Body of pancreas (tissue), 4 donors: ENCODE measurements at regions not wholly inside any gene's neighbourhood (a gene's known extent, or its start where the extent isn't known, plus 50 kb on each side); places are given as distances from the start of the nearest gene placed in this dataset.

Source experiments
- ATAC-seq: fragments of 150-250 bp; one replicate; pipeline ENCODE4 v1.9.1; 2016
- DNase-seq, 4 donors: peaks; one replicate each; pipeline ENCODE4 v3.0.0-alpha.2; 2019
- H3K27ac ChIP-seq, 4 donors: fragments of 200-600 bp; sonication (generic); 1 replicate in 3 of 4; 2 replicates in 1 of 4; pipeline versions ENCODE4 v1.5.1 to v1.6.1; 2016 to 2019; ENCODE audit warnings: mild to moderate bottlenecking in 1 of 4, mixed read lengths in 1 of 4, moderate library complexity in 1 of 4
- H3K27me3 ChIP-seq, 2 donors: fragments of 200-600 bp; sonication (generic); one replicate each; pipeline ENCODE4 v1.6.0; 2016; ENCODE audit warnings: mild to moderate bottlenecking in 1 of 2
- H3K36me3 ChIP-seq, 2 donors: fragments of 200-600 bp; sonication (generic); replicated peaks in 1 of 2; 2 replicates each; pipeline ENCODE4 v1.5.1; 2016; ENCODE audit warnings: low read depth in 2 of 2; ENCODE audit not compliant: insufficient read depth in 1 of 2
- H3K4me1 ChIP-seq: fragments of 200-600 bp; sonication (generic); one replicate; pipeline ENCODE4 v1.6.0; 2016
- H3K4me3 ChIP-seq, 2 donors: fragments of 200-600 bp; sonication (generic); 1 replicate in 1 of 2; 2 replicates in 1 of 2; pipeline ENCODE4 v1.5.1; 2016 to 2019
- H3K9me3 ChIP-seq, 3 donors: fragments of 200-600 bp; sonication (generic); 1 replicate in 2 of 3; 2 replicates in 1 of 3; pipeline ENCODE4 v1.5.1; 2016
- CTCF ChIP-seq, 7 experiments: fragments of 450-650 bp in 4 of 7; fragments of 200-600 bp in 3 of 7; sonication (generic) in 3 of 7; IDR thresholded peaks; one replicate each; pipeline ENCODE4 v1.5.1; 2016 to 2019; ENCODE audit warnings: antibody characterized with exemption in 7 of 7
- POLR2A ChIP-seq, 3 donors: fragments of 450-650 bp; IDR thresholded peaks; one replicate each; pipeline ENCODE4 v1.6.1; 2016; ENCODE audit warnings: antibody characterized with exemption in 3 of 3, mild to moderate bottlenecking in 2 of 3
- WGBS, 2 donors: methylation state at CpG; one replicate each; pipeline ENCODE4 v1.1.5; 2017; 5-methylcytosine and 5-hydroxymethylcytosine counted together
- intact Hi-C: fragments of 100-400 bp; cut with DNase I; formaldehyde crosslinking; loops from one replicate; pipeline ENCODE4 v1.15.1; 2023

- ATAC-seq (no peak), DNase-seq (no peak)
- H3K4me3 ChIP-seq: no peak overlapping the region
- intact Hi-C loops: no loop called here
- no peak for TF ChIP-seq CTCF (IDR thresholded peaks at IDR 0.05)
- TF ChIP-seq POLR2A (IDR thresholded peaks at IDR 0.05): no peak
- H3K27ac ChIP-seq: no peak overlapping the region
- WGBS, 2 donors: 28 to 36% methylated on average over 5 of the region's 5 CpGs
- H3K27me3 ChIP-seq: no peaks in the 10 kb centered on the region
- no peaks in the 10 kb centered on the region for H3K4me1 ChIP-seq
- no peaks in the 10 kb centered on the region for H3K9me3 ChIP-seq
- no peaks in the 10 kb centered on the region for H3K36me3 ChIP-seq
Observed at GRCh38 chr20:60541991-60542390, 583.8 kb downstream of the CDH26 start.

GRCh38 chr20:60543598-60543997, 585.4 kb downstream of the CDH26 start:
- no peak for ATAC-seq
- 54 to 62% methylated on average over 3 of the region's 3 CpGs for WGBS, 2 donors
- intact Hi-C loops: no loop called here
- Histone ChIP-seq H3K4me1 (no peaks in the 10 kb centered on the region), H3K9me3 (no peaks in the 10 kb centered on the region), H3K4me3 (no peak overlapping the region), H3K27ac (no peak overlapping the region), H3K36me3 (no peaks in the 10 kb centered on the region), H3K27me3 (no peaks in the 10 kb centered on the region)
- no peak for DNase-seq
- TF ChIP-seq POLR2A (IDR thresholded peaks at IDR 0.05) (no peak), CTCF (IDR thresholded peaks at IDR 0.05) (no peak)

- H3K36me3 ChIP-seq: no peaks in the 10 kb centered on the region
- no peak for TF ChIP-seq POLR2A (IDR thresholded peaks at IDR 0.05)
- no peak overlapping the region for H3K27ac ChIP-seq
- no peak for ATAC-seq
- H3K9me3 ChIP-seq: no peaks in the 10 kb centered on the region
- no peak overlapping the region for H3K4me3 ChIP-seq
- DNase-seq: no peak
- intact Hi-C loops: no loop called here
- H3K4me1 ChIP-seq: no peaks in the 10 kb centered on the region
- 70 to 74% methylated on average over 5 of the region's 5 CpGs for WGBS, 2 donors
- no peaks in the 10 kb centered on the region for H3K27me3 ChIP-seq
Observed at GRCh38 chr20:60553095-60553494, 594.9 kb downstream of the CDH26 start.

GRCh38 chr20:60558486-60558885, 600.3 kb downstream of the CDH26 start:
- no peaks in the 10 kb centered on the region for H3K9me3 ChIP-seq
- intact Hi-C loops: no loop called here
- no peaks in the 10 kb centered on the region for H3K27me3 ChIP-seq
- no peaks in the 10 kb centered on the region for H3K36me3 ChIP-seq
- TF ChIP-seq POLR2A (IDR thresholded peaks at IDR 0.05) (no peak), CTCF (IDR thresholded peaks at IDR 0.05) (no peak)
- 51 to 53% methylated on average over 3 of the region's 3 CpGs for WGBS, 2 donors
- DNase-seq (no peak), ATAC-seq (no peak)
- no peak overlapping the region for H3K27ac ChIP-seq
- H3K4me1 ChIP-seq: no peaks in the 10 kb centered on the region
- H3K4me3 ChIP-seq: no peak overlapping the region

GRCh38 chr20:60559462-60559861, 601.2 kb downstream of the CDH26 start:
- no peak overlapping the region for H3K4me3 ChIP-seq
- no peaks in the 10 kb centered on the region for H3K9me3 ChIP-seq
- ATAC-seq: no peak
- intact Hi-C loops: no loop called here
- TF ChIP-seq POLR2A (IDR thresholded peaks at IDR 0.05): no peak
- TF ChIP-seq CTCF (IDR thresholded peaks at IDR 0.05): no peak
- WGBS, 2 donors: 9 to 32% methylated on average over 7 of the region's 7 CpGs
- no peak overlapping the region for H3K27ac ChIP-seq
- no peaks in the 10 kb centered on the region for H3K4me1 ChIP-seq
- H3K27me3 ChIP-seq: no peaks in the 10 kb centered on the region
- no peaks in the 10 kb centered on the region for H3K36me3 ChIP-seq
- DNase-seq: no peak
